ENCODE measurements at regions not wholly inside any gene's neighbourhood (a gene's known extent, or its start where the extent isn't known, plus 50 kb on each side); places are given as distances from the start of the nearest gene placed in this dataset.

GRCh38 chr9:79807971-79808370, 236.2 kb downstream of the TLE4 start (continued):
- no peak for TF ChIP-seq ATF5 (CRISPR knock-in tag; IDR thresholded peaks at IDR 0.05; ENCODE audit: low read depth)
- no peak for TF ChIP-seq SRSF4 (IDR thresholded peaks at IDR 0.05; ENCODE audit: low read depth, low read length, poor library complexity, severe bottlenecking)
- no peak for TF ChIP-seq GLMP (CRISPR knock-in tag; IDR thresholded peaks at IDR 0.05; ENCODE audit: borderline replicate concordance)

GRCh38 chr9:79806086-79806485, 234.3 kb downstream of the TLE4 start:
- H3K9ac ChIP-seq (ENCODE audit: insufficient read depth, low read depth, low read length) = no peak overlapping the region
- H3K79me2 ChIP-seq (ENCODE audit: insufficient read depth, low read length) = no peaks in the 10 kb centered on the region
- no peaks in the 10 kb centered on the region for H4K20me1 ChIP-seq (ENCODE audit: insufficient read depth, low read length)
- H3K4me2 ChIP-seq (ENCODE audit: low read depth, low read length) = no peak overlapping the region
- H3K36me3 ChIP-seq (replicated peaks in 1 of 2; ENCODE audit: control insufficient read depth in 1 of 2, insufficient read depth in 2 of 2, low read length in 2 of 2) = no peaks in the 10 kb centered on the region
- ATAC-seq (no peak), FAIRE-seq (no peak), DNase-seq (ENCODE audit: low spot score) (no peak)
- TF ChIP-seq TRIM24 (CRISPR knock-in tag; IDR thresholded peaks at IDR 0.05) (no peak), ZNF256 (CRISPR knock-in tag; conservative IDR thresholded peaks at IDR 0.05) (no peak), MNT (IDR thresholded peaks at IDR 0.05) (no peak), NAIF1 (CRISPR knock-in tag; IDR thresholded peaks at IDR 0.05; ENCODE audit: borderline replicate concordance) (no peak), E2F2 (CRISPR knock-in tag; IDR thresholded peaks at IDR 0.05; ENCODE audit: borderline replicate concordance) (no peak), ISX (CRISPR knock-in tag; conservative IDR thresholded peaks at IDR 0.05) (no peak), MEF2D (CRISPR knock-in tag; IDR thresholded peaks at IDR 0.05) (no peak), PCBP2 (optimal IDR thresholded peaks at IDR 0.05; ENCODE audit: low read depth, low read length, poor library complexity, severe bottlenecking) (no peak), ZNF724P (CRISPR knock-in tag; IDR thresholded peaks at IDR 0.05; ENCODE audit: borderline replicate concordance) (no peak), NFYB (CRISPR knock-in tag; IDR thresholded peaks at IDR 0.05) (no peak)
- no peak overlapping the region for H3K4me3 ChIP-seq (replicated peaks in 1 of 3; ENCODE audit: insufficient read depth in 1 of 3, low read depth in 2 of 3, low read length in 3 of 3)
- CTCF ChIA-PET (ENCODE audit: low intra/inter-chr PET ratio, low total read pairs) = no interaction called here
- H3K27me3 ChIP-seq (ENCODE audit: control insufficient read depth in 1 of 2, insufficient read depth in 2 of 2, low read length in 2 of 2) = no peaks in the 10 kb centered on the region
- intact Hi-C loops (cut with micrococcal nuclease; ENCODE audit: unreplicated experiment) = no loop called here
- BruUV-seq (replicated peaks) = no TSS peak
- H3K4me1 ChIP-seq (ENCODE audit: insufficient read depth, low read length) = peaks cover 13% of the 10 kb centered on the region; the same call in 1 of the 2 replicates
- POLR2A ChIA-PET = no interaction called here
- 38% methylated on average over 4 of the region's 4 CpGs for WGBS (ENCODE audit: low lambda C conversion rate)
- H3K9me3 ChIP-seq (ENCODE audit: low read length) = peaks cover 5% of the 10 kb centered on the region
- H2AFZ ChIP-seq (ENCODE audit: low read length) = no peak overlapping the region
- in situ Hi-C loops (cut with HindIII; ENCODE audit: extremely low pct_ligation_motif_present, low pct_unique_long_range_greater_than_20kb) = no loop called here
- no peak overlapping the region for H3K27ac ChIP-seq (ENCODE audit: extremely low read length, insufficient read depth, low read length)
